SK-N-SH (cell line): ENCODE measurements at regions not wholly inside any gene's neighbourhood (a gene's known extent, or its start where the extent isn't known, plus 50 kb on each side); places are given as distances from the start of the nearest gene placed in this dataset.

Source experiments
- CTCF ChIA-PET: fragments of 300-600, 350-600 bp; formaldehyde crosslinking; extraction: SDS; loops from one replicate; lab custom pipeline; 2021; lab: Yijun Ruan, JAX
- POLR2A ChIA-PET: fragments of 350-600 bp; sonication (Branson Sonifier 250); formaldehyde crosslinking; extraction: SDS; loops from one replicate; lab custom pipeline; 2020; ENCODE audit warnings: antibody characterized with exemption, inconsistent platforms; lab: Yijun Ruan, JAX
- DNase-seq: peaks from one replicate; pipeline ENCODE4 v3.0.0; 2012
- H2AFZ ChIP-seq: fragments of 200-600 bp; sonication (generic); 2 replicates; pipeline ENCODE4 v1.8.1; 2016; ENCODE audit warnings: antibody characterized with exemption, mild to moderate bottlenecking, low read depth
- H3F3A ChIP-seq: fragments of 200-600 bp; sonication (generic); replicated peaks from 2 replicates; pipeline ENCODE3; 2016; ENCODE audit warnings: antibody characterized with exemption, mild to moderate bottlenecking; ENCODE audit not compliant: insufficient read depth
- H3K27ac ChIP-seq, 2 experiments: fragments of 200-500 bp in 1 of 2; fragments of 200-600 bp in 1 of 2; sonication (Bioruptor generic) in 1 of 2; sonication (generic), shearing (Covaris generic) in 1 of 2; 2 replicates each; pipeline versions ENCODE4 v1.5.1 to v1.6.1; 2014 to 2016; ENCODE audit warnings: low read depth in 2 of 2, inconsistent platforms in 1 of 2, low read length in 1 of 2, mild to moderate bottlenecking in 1 of 2, mixed read lengths in 1 of 2
- H3K27me3 ChIP-seq: fragments of 200-600 bp; sonication (generic), shearing (Covaris generic); 2 replicates; pipeline ENCODE4 v1.6.1; 2016; ENCODE audit warnings: mixed run types; ENCODE audit not compliant: insufficient read depth
- H3K36me3 ChIP-seq, 2 experiments: fragments of 200-500 bp in 1 of 2; fragments of 200-600 bp in 1 of 2; sonication (Bioruptor generic) in 1 of 2; sonication (generic) in 1 of 2; replicated peaks in 1 of 2; 2 replicates each; pipeline versions ENCODE3 to v1.5.1; 2014 to 2016; ENCODE audit warnings: low read length in 1 of 2, mild to moderate bottlenecking in 1 of 2; ENCODE audit not compliant: insufficient read depth in 2 of 2, control insufficient read depth in 1 of 2
- H3K4me1 ChIP-seq, 2 experiments: fragments of 200-500 bp in 1 of 2; fragments of 200-600 bp in 1 of 2; sonication (Bioruptor generic) in 1 of 2; sonication (generic), shearing (Covaris generic) in 1 of 2; 2 replicates each; pipeline versions ENCODE4 v1.5.1 to v1.6.1; 2014 to 2016; ENCODE audit warnings: low read depth in 1 of 2, low read length in 1 of 2, mixed run types in 1 of 2; ENCODE audit not compliant: insufficient read depth in 2 of 2, control insufficient read depth in 1 of 2
- H3K4me2 ChIP-seq: fragments of 200-600 bp; sonication (generic), shearing (Covaris generic); 2 replicates; pipeline ENCODE4 v1.6.1; 2017; ENCODE audit warnings: mixed run types
- H3K4me3 ChIP-seq, 2 experiments: fragments of 200-500 bp in 1 of 2; fragments of 200-600 bp in 1 of 2; sonication (Bioruptor generic) in 1 of 2; sonication (generic), shearing (Covaris generic) in 1 of 2; 2 replicates each; pipeline versions ENCODE4 v1.5.1 to v1.8.1; 2014 to 2016; ENCODE audit warnings: low read depth in 2 of 2, inconsistent platforms in 1 of 2, low read length in 1 of 2, mild to moderate bottlenecking in 1 of 2, mixed read lengths in 1 of 2, moderate library complexity in 1 of 2
- H3K79me2 ChIP-seq: fragments of 200-600 bp; sonication (generic); 2 replicates; pipeline ENCODE4 v1.8.1; 2017; ENCODE audit warnings: mild to moderate bottlenecking; ENCODE audit not compliant: insufficient read depth
- H3K9ac ChIP-seq: fragments of 200-600 bp; sonication (generic); 2 replicates; pipeline ENCODE4 v1.6.1; 2017; ENCODE audit warnings: mixed run types
- H3K9me2 ChIP-seq: fragments of 200-600 bp; sonication (generic); 2 replicates; pipeline ENCODE4 v1.6.1; 2017; ENCODE audit warnings: mixed run types
- H3K9me3 ChIP-seq: fragments of 200-600 bp; sonication (generic); 2 replicates; pipeline ENCODE4 v1.6.1; 2017; ENCODE audit warnings: mixed run types, mild to moderate bottlenecking, moderate library complexity
- H4K20me1 ChIP-seq: fragments of 200-600 bp; sonication (generic); 2 replicates; pipeline ENCODE4 v1.6.1; 2017; ENCODE audit warnings: mild to moderate bottlenecking, mixed run types; ENCODE audit not compliant: insufficient read depth
- CHD2 ChIP-seq: fragments of 150-350 bp; IDR thresholded peaks from 2 replicates; pipeline ENCODE4 v1.6.1; 2018; ENCODE audit warnings: low read length; ENCODE audit not compliant: partially characterized antibody
- ELF1 ChIP-seq: IDR thresholded peaks from 2 replicates; pipeline ENCODE4 v1.4.0; 2012
- FOSL2 ChIP-seq: IDR thresholded peaks from 2 replicates; pipeline ENCODE4 v1.4.0; 2012; ENCODE audit warnings: low read depth, mild to moderate bottlenecking, moderate library complexity, borderline replicate concordance
- FOXJ3 ChIP-seq: sonication (generic); formaldehyde crosslinking; IDR thresholded peaks from 2 replicates; pipeline ENCODE4 v1.5.1; 2020; ENCODE audit warnings: mild to moderate bottlenecking, missing genetic modification reagents
- GABPA ChIP-seq: IDR thresholded peaks from 2 replicates; pipeline ENCODE4 v1.4.0; 2012; ENCODE audit warnings: low read depth, mild to moderate bottlenecking
- JUND ChIP-seq: IDR thresholded peaks from 2 replicates; pipeline ENCODE4 v1.4.0; 2012
- NFIC ChIP-seq: IDR thresholded peaks from 2 replicates; pipeline ENCODE4 v1.4.0; 2012; ENCODE audit warnings: borderline replicate concordance
- NRF1 ChIP-seq: IDR thresholded peaks from 2 replicates; pipeline ENCODE4 v1.6.1; 2012; ENCODE audit warnings: low read depth, mild to moderate bottlenecking, low read length
- POLR2AphosphoS5 ChIP-seq: IDR thresholded peaks from 2 replicates; pipeline ENCODE4 v1.6.1; 2012; ENCODE audit warnings: low read depth, low read length
- RCOR1 ChIP-seq: fragments of 150-350 bp; IDR thresholded peaks from 2 replicates; pipeline ENCODE4 v1.6.1; 2017; ENCODE audit warnings: antibody characterized with exemption, low read length
- RFX5 ChIP-seq: IDR thresholded peaks from 2 replicates; pipeline ENCODE4 v1.6.1; 2012; ENCODE audit warnings: mild to moderate bottlenecking, improper control_type of control experiment, low read length
- RXRA ChIP-seq: IDR thresholded peaks from 2 replicates; pipeline ENCODE4 v1.4.0; 2012; ENCODE audit warnings: low read depth, mild to moderate bottlenecking, borderline replicate concordance
- SIN3A ChIP-seq: IDR thresholded peaks from 2 replicates; pipeline ENCODE4 v1.6.1; 2012; ENCODE audit warnings: low read depth, mild to moderate bottlenecking, low read length, moderate library complexity, borderline replicate concordance
- TAF1 ChIP-seq: IDR thresholded peaks from 2 replicates; pipeline ENCODE4 v1.6.1; 2012; ENCODE audit warnings: low read depth, mild to moderate bottlenecking, low read length, moderate library complexity, borderline replicate concordance
- TCF12 ChIP-seq: IDR thresholded peaks from 2 replicates; pipeline ENCODE4 v1.4.0; 2012
- TEAD4 ChIP-seq: IDR thresholded peaks from 2 replicates; pipeline ENCODE4 v1.4.0; 2012; ENCODE audit warnings: mild to moderate bottlenecking, borderline replicate concordance; ENCODE audit not compliant: insufficient read depth
- WGBS: methylation state at CpG from one replicate; pipeline ENCODE4 v1.1.6; 2017; ENCODE audit warnings: low lambda C conversion rate; 5-methylcytosine and 5-hydroxymethylcytosine counted together
- TF ChIP-seq, protein P1 (sequence below): IDR thresholded peaks from 2 replicates; pipeline ENCODE4 v1.4.0; 2012; ENCODE audit warnings: low read depth, borderline replicate concordance

DNA sequence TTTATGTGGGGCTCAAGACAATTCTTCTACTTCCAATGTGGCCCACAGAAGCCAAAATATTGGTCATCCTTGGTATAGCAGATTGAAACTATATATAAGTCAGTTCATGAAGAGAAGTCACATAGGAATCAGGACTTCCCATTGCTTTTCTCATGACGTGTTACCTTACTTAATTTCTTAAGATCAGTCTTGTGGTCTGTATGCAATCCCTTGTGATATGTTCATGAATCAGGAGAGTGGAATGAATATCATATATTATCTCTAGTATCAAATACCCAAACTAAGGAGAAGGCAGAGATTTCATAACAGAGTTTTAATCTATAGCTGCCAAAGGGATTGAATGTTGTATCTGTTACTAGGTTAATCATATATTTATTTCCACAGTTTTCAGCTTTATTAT is 1390.4 kb downstream of the SUCLG1 start:
- H3K27ac ChIP-seq: no peak overlapping the region
- no peaks in the 10 kb centered on the region for H3F3A ChIP-seq
- no peak overlapping the region for H3K9ac ChIP-seq
- no peak for DNase-seq
- WGBS: 0% methylated on average over 1 of the region's 1 CpG
- H3K9me2 ChIP-seq: no peaks in the 10 kb centered on the region
- H4K20me1 ChIP-seq: no peaks in the 10 kb centered on the region
- TF ChIP-seq NRF1 (no peak), TEAD4 (no peak), JUND (no peak)
- H3K36me3 ChIP-seq: no peaks in the 10 kb centered on the region
- no peak overlapping the region for H2AFZ ChIP-seq
- H3K79me2 ChIP-seq: no peaks in the 10 kb centered on the region
- H3K27me3 ChIP-seq: no peaks in the 10 kb centered on the region
- no peaks in the 10 kb centered on the region for H3K4me1 ChIP-seq
- peaks cover 4% of the 10 kb centered on the region; the same call in 1 of the 2 replicates for H3K9me3 ChIP-seq
- CTCF ChIA-PET: no interaction called here
- no peak overlapping the region for H3K4me3 ChIP-seq
- POLR2A ChIA-PET: no interaction called here
- no peak overlapping the region for H3K4me2 ChIP-seq

DNA sequence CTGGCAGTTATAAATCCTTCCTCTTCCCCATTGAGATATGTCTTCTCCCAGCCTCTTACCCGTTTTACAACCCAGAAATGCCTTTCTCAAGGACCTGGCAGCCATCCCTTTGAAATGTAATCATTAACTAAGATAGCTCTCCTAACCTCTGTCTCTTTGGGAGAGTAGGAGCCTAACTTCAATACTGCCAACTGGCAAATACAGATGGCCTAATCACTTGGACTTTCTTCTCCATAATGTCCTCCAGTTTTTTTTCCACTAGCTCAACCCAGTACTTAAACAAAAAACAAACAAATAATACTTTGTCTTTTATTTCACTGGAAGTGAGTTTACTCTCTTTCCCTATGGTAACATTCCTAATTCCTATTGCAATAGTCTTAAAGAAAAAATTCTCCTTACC is 1391.1 kb downstream of the SUCLG1 start:
- H3K9me3 ChIP-seq: peaks cover 4% of the 10 kb centered on the region; the same call in 1 of the 2 replicates
- CTCF ChIA-PET: no interaction called here
- 0% methylated on average over 1 of the region's 1 CpG for WGBS
- no peaks in the 10 kb centered on the region for H3K27me3 ChIP-seq
- no peaks in the 10 kb centered on the region for H3K9me2 ChIP-seq
- no peaks in the 10 kb centered on the region for H3K36me3 ChIP-seq
- H3K4me2 ChIP-seq: no peak overlapping the region
- DNase-seq: no peak
- no peaks in the 10 kb centered on the region for H3K4me1 ChIP-seq
- no peaks in the 10 kb centered on the region for H3K79me2 ChIP-seq
- no peak overlapping the region for H2AFZ ChIP-seq
- no peak overlapping the region for H3K4me3 ChIP-seq
- H3F3A ChIP-seq: no peaks in the 10 kb centered on the region
- no peak for TF ChIP-seq FOXJ3 (CRISPR knock-in tag)
- TF ChIP-seq, all 33 proteins: peak for 0
- H3K27ac ChIP-seq: no peak overlapping the region
- no peak overlapping the region for H3K9ac ChIP-seq
- POLR2A ChIA-PET: no interaction called here
- no peaks in the 10 kb centered on the region for H4K20me1 ChIP-seq

DNA sequence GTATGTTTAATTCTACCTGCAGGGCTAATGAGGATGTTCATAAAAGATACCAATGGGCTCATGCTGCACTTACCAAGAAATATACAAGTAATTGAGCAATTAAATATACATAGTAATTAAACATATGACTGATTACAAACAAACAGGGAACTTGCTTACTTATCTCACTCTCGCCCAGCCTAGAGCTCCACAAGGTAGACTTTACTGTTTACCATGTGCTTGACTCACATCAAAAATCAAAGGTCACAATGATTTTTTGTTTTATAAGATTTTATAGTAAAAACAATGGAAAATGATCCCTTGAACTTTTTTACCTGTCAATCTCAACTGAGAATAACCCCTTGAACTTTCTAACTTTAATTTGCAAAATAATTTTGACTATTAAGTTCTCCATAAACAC is 1395.1 kb downstream of the SUCLG1 start:
- Histone ChIP-seq H3K4me3 (no peak overlapping the region), H2AFZ (no peak overlapping the region), H3K79me2 (no peaks in the 10 kb centered on the region), H3K4me1 (no peaks in the 10 kb centered on the region), H3K9me2 (no peaks in the 10 kb centered on the region), H3K27me3 (no peaks in the 10 kb centered on the region), H3K36me3 (no peaks in the 10 kb centered on the region), H3K9ac (no peak overlapping the region), H3F3A (no peaks in the 10 kb centered on the region), H4K20me1 (no peaks in the 10 kb centered on the region), H3K4me2 (no peak overlapping the region), H3K9me3 (peaks cover 4% of the 10 kb centered on the region; the same call in 1 of the 2 replicates), H3K27ac (no peak overlapping the region)
- CTCF ChIA-PET: no interaction called here
- WGBS: 0% methylated on average over 1 of the region's 1 CpG
- TF ChIP-seq POLR2AphosphoS5 (no peak), TAF1 (no peak), TEAD4 (no peak), TCF12 (no peak), RCOR1 (no peak), GABPA (no peak), RXRA (no peak), RFX5 (no peak), FOSL2 (no peak), SIN3A (no peak), NRF1 (no peak), CHD2 (no peak), NFIC (no peak), ELF1 (no peak)
- TF ChIP-seq, protein P1, sequence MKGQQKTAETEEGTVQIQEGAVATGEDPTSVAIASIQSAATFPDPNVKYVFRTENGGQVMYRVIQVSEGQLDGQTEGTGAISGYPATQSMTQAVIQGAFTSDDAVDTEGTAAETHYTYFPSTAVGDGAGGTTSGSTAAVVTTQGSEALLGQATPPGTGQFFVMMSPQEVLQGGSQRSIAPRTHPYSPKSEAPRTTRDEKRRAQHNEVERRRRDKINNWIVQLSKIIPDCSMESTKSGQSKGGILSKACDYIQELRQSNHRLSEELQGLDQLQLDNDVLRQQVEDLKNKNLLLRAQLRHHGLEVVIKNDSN: no peak
- DNase-seq: no peak
- POLR2A ChIA-PET: no interaction called here
